MM.1S (cell line): ENCODE measurements at regions not wholly inside any gene's neighbourhood (a gene's known extent, or its start where the extent isn't known, plus 50 kb on each side); places are given as distances from the start of the nearest gene placed in this dataset.

Source experiments
- DNase-seq: peaks from one replicate; pipeline ENCODE4 v3.0.0-alpha.2; 2015
- H2AFZ ChIP-seq: fragments of 300-600 bp; sonication (generic); 2 replicates; pipeline ENCODE4 v1.6.0; 2016; ENCODE audit warnings: antibody characterized with exemption, low read length
- H3F3A ChIP-seq: fragments of 300-600 bp; sonication (generic); 2 replicates; pipeline ENCODE4 v1.6.1; 2016; ENCODE audit warnings: mild to moderate bottlenecking, antibody characterized with exemption, low read length, moderate library complexity, mixed read lengths; ENCODE audit not compliant: insufficient read depth
- H3K27ac ChIP-seq: fragments of 300-600 bp; sonication (generic); 2 replicates; pipeline ENCODE4 v1.5.1; 2016; ENCODE audit warnings: mild to moderate bottlenecking, low read length
- H3K27me3 ChIP-seq: fragments of 300-600 bp; sonication (generic); replicated peaks from 2 replicates; pipeline ENCODE4 v1.6.0; 2016; ENCODE audit warnings: low read length; ENCODE audit not compliant: insufficient read depth
- H3K36me3 ChIP-seq: fragments of 300-600 bp; sonication (generic); replicated peaks from 2 replicates; pipeline ENCODE4 v1.6.1; 2016; ENCODE audit warnings: mild to moderate bottlenecking, low read length, mixed read lengths; ENCODE audit not compliant: insufficient read depth
- H3K4me1 ChIP-seq: fragments of 300-600 bp; sonication (generic); 2 replicates; pipeline ENCODE4 v1.6.1; 2016; ENCODE audit warnings: low read length, mixed read lengths
- H3K4me2 ChIP-seq: fragments of 300-600 bp; sonication (generic); 2 replicates; pipeline ENCODE4 v1.6.0; 2016; ENCODE audit warnings: low read depth, low read length
- H3K4me3 ChIP-seq: fragments of 300-600 bp; sonication (generic); 2 replicates; pipeline ENCODE4 v1.5.1; 2016; ENCODE audit warnings: low read length, mixed read lengths
- H3K79me2 ChIP-seq: fragments of 300-600 bp; sonication (generic); 2 replicates; pipeline ENCODE4 v1.6.1; 2016; ENCODE audit warnings: mixed run types, low read length, mixed read lengths
- H3K9ac ChIP-seq: fragments of 300-600 bp; sonication (generic); 2 replicates; pipeline ENCODE4 v1.6.1; 2016; ENCODE audit warnings: low read length, mixed read lengths
- H3K9me2 ChIP-seq: fragments of 300-600 bp; sonication (generic); replicated peaks from 2 replicates; pipeline ENCODE4 v1.6.1; 2016; ENCODE audit warnings: mild to moderate bottlenecking, low read length, mixed read lengths; ENCODE audit not compliant: insufficient read depth
- H3K9me3 ChIP-seq: fragments of 300-600 bp; sonication (generic); replicated peaks from 2 replicates; pipeline ENCODE4 v1.6.1; 2016; ENCODE audit warnings: mild to moderate bottlenecking, low read length, mixed read lengths; ENCODE audit not compliant: insufficient read depth
- H4K20me1 ChIP-seq: fragments of 300-600 bp; sonication (generic); 2 replicates; pipeline ENCODE4 v1.6.1; 2016; ENCODE audit warnings: mild to moderate bottlenecking, low read length, moderate library complexity, mixed read lengths; ENCODE audit not compliant: insufficient read depth
- EZH2 ChIP-seq: fragments of 300-600 bp; sonication (generic); optimal IDR thresholded peaks from 2 replicates; pipeline ENCODE3; 2017; ENCODE audit warnings: low read depth, mild to moderate bottlenecking, antibody characterized with exemption, low read length, mixed read lengths
- EZH2phosphoT487 ChIP-seq: fragments of 300-600 bp; sonication (generic); IDR thresholded peaks from 2 replicates; pipeline ENCODE4 v1.6.1; 2018; ENCODE audit warnings: antibody characterized with exemption, low read length
- TF ChIP-seq, protein P1 (sequence below): fragments of 300-600 bp; sonication (generic); IDR thresholded peaks from 2 replicates; pipeline ENCODE4 v1.5.1; 2016; ENCODE audit warnings: antibody characterized with exemption, low read length, mixed read lengths

DNA sequence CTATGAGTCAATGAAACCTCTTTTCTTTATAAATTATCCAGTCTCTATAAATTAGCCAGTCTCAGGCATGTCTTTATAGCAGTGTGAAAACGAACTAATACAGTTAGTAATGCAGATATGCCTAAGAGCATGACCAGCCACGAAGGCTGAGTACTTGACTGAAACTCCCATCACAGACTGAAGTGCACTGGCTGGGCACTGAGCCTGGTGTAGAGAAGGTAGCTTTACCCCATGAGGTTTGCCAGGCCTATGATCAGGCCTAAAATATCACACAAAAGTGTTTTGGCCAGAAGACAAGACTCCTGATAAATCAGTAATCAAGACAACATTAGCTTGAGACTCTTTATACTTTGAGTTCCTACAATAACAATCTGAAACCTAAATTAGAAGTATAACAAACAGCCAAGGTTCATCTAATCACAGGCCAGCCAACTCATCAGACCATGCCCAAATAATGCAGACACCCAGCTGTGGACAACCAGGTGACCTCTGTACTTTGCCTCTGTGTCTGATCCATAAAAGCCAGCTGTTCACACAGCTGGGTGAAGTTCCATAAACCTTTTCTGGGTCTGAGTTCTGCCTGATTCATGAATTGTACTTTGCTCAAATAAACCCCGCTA, 771.8 kb upstream of the SLITRK1 start:
- Histone ChIP-seq H3K9me2 (no peaks in the 10 kb centered on the region), H3K36me3 (no peaks in the 10 kb centered on the region), H3K4me2 (no peak overlapping the region), H3K9ac (no peak overlapping the region), H3K27ac (no peak overlapping the region), H3K9me3 (no peaks in the 10 kb centered on the region), H3K4me3 (no peak overlapping the region), H4K20me1 (no peaks in the 10 kb centered on the region), H3K27me3 (no peaks in the 10 kb centered on the region), H3K4me1 (no peaks in the 10 kb centered on the region), H2AFZ (no peak overlapping the region), H3K79me2 (no peaks in the 10 kb centered on the region), H3F3A (no peaks in the 10 kb centered on the region)
- TF ChIP-seq, protein P1, sequence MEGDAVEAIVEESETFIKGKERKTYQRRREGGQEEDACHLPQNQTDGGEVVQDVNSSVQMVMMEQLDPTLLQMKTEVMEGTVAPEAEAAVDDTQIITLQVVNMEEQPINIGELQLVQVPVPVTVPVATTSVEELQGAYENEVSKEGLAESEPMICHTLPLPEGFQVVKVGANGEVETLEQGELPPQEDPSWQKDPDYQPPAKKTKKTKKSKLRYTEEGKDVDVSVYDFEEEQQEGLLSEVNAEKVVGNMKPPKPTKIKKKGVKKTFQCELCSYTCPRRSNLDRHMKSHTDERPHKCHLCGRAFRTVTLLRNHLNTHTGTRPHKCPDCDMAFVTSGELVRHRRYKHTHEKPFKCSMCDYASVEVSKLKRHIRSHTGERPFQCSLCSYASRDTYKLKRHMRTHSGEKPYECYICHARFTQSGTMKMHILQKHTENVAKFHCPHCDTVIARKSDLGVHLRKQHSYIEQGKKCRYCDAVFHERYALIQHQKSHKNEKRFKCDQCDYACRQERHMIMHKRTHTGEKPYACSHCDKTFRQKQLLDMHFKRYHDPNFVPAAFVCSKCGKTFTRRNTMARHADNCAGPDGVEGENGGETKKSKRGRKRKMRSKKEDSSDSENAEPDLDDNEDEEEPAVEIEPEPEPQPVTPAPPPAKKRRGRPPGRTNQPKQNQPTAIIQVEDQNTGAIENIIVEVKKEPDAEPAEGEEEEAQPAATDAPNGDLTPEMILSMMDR: no peak
- TF ChIP-seq EZH2phosphoT487 (no peak), EZH2 (no peak)
- no peak for DNase-seq

- Histone ChIP-seq H3F3A (no peaks in the 10 kb centered on the region), H3K4me2 (no peak overlapping the region), H3K4me3 (no peak overlapping the region), H3K4me1 (no peaks in the 10 kb centered on the region), H3K9me2 (no peaks in the 10 kb centered on the region), H3K27ac (no peak overlapping the region), H3K9me3 (no peaks in the 10 kb centered on the region), H3K27me3 (no peaks in the 10 kb centered on the region), H3K79me2 (no peaks in the 10 kb centered on the region), H3K36me3 (no peaks in the 10 kb centered on the region), H4K20me1 (no peaks in the 10 kb centered on the region), H3K9ac (no peak overlapping the region), H2AFZ (no peak overlapping the region)
- no peak for DNase-seq
- no peak for TF ChIP-seq EZH2phosphoT487
Measured at GRCh38 chr13:84651705-84652104, 769.4 kb upstream of the SLITRK1 start.

- H3K27me3 ChIP-seq: no peaks in the 10 kb centered on the region
- H3K36me3 ChIP-seq: no peaks in the 10 kb centered on the region
- no peak overlapping the region for H3K27ac ChIP-seq
- no peaks in the 10 kb centered on the region for H3K9me2 ChIP-seq
- no peak overlapping the region for H3K4me3 ChIP-seq
- no peak overlapping the region for H3K9ac ChIP-seq
- no peaks in the 10 kb centered on the region for H3F3A ChIP-seq
- no peaks in the 10 kb centered on the region for H3K79me2 ChIP-seq
- no peak overlapping the region for H3K4me2 ChIP-seq
- DNase-seq: no peak
- H3K9me3 ChIP-seq: no peaks in the 10 kb centered on the region
- TF ChIP-seq, protein P1: no peak
- TF ChIP-seq EZH2phosphoT487 (no peak), EZH2 (no peak)
- H4K20me1 ChIP-seq: no peaks in the 10 kb centered on the region
- no peaks in the 10 kb centered on the region for H3K4me1 ChIP-seq
- H2AFZ ChIP-seq: no peak overlapping the region
Measured at GRCh38 chr13:84651288-84651687, 769.0 kb upstream of the SLITRK1 start.

DNA sequence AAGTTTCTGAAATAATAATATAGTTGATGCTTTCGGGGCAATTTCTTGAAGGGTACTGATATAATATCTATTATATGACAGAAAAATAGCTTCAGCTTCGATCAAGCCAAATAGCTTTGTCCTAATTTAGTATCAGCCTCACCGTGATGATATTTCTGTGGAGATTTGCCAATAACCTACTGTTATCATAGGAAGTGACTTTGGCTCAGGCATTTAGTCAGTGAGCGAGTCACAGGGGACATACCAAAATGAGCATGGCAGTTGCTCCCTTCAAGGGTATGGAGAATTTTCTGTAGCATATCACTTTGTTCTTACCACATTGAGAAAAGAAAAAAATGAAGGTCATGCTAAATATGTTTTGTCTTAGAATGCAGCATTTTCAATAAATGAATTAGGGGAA, 767.6 kb upstream of the SLITRK1 start:
- no peak overlapping the region for H2AFZ ChIP-seq
- DNase-seq: no peak
- H3K4me1 ChIP-seq: no peaks in the 10 kb centered on the region

More for the DNA sequence above, 767.6 kb upstream of the SLITRK1 start:
- no peak overlapping the region for H3K9ac ChIP-seq
- H3K36me3 ChIP-seq: no peaks in the 10 kb centered on the region
- no peak overlapping the region for H3K4me3 ChIP-seq
- H3K27ac ChIP-seq: no peak overlapping the region
- TF ChIP-seq EZH2phosphoT487 (no peak), EZH2 (no peak)
- TF ChIP-seq, protein P1: no peak
- no peaks in the 10 kb centered on the region for H3K9me3 ChIP-seq
- no peaks in the 10 kb centered on the region for H3K79me2 ChIP-seq
- H3F3A ChIP-seq: no peaks in the 10 kb centered on the region
- no peaks in the 10 kb centered on the region for H3K27me3 ChIP-seq
- H4K20me1 ChIP-seq: no peaks in the 10 kb centered on the region
- no peaks in the 10 kb centered on the region for H3K9me2 ChIP-seq
- no peak overlapping the region for H3K4me2 ChIP-seq
